Body of pancreas (tissue), 4 donors: ENCODE measurements at regions not wholly inside any gene's neighbourhood (a gene's known extent, or its start where the extent isn't known, plus 50 kb on each side); places are given as distances from the start of the nearest gene placed in this dataset.

Experiments
- CTCF ChIP-seq, 7 experiments: fragments of 450-650 bp in 4 of 7; fragments of 200-600 bp in 3 of 7; sonication (generic) in 3 of 7; IDR thresholded peaks; one replicate each; pipeline ENCODE4 v1.5.1; 2016 to 2019; ENCODE audit warnings: antibody characterized with exemption in 7 of 7
- POLR2A ChIP-seq, 3 donors: fragments of 450-650 bp; IDR thresholded peaks; one replicate each; pipeline ENCODE4 v1.6.1; 2016; ENCODE audit warnings: antibody characterized with exemption in 3 of 3, mild to moderate bottlenecking in 2 of 3

GRCh38 chr4:11589676-11590075 lies 161.0 kb upstream of the HS3ST1 start:
- TF ChIP-seq POLR2A (IDR thresholded peaks at IDR 0.05): no peak
- no peak for TF ChIP-seq CTCF (IDR thresholded peaks at IDR 0.05)
